IMR-90 (cell line): ENCODE measurements at regions not wholly inside any gene's neighbourhood (a gene's known extent, or its start where the extent isn't known, plus 50 kb on each side); places are given as distances from the start of the nearest gene placed in this dataset.

Experiments
- ATAC-seq: fragments of 200-7000 bp; cut with Tn5 transposase; 2 replicates; pipeline ENCODE4 v1.9.1; 2020; ENCODE audit warnings: low read depth, mild to moderate bottlenecking, moderate library complexity
- BruUV-seq: library from RNA; stranded (reverse); fragments of 400-500 nt; replicated peaks from 2 replicates; lab custom pipeline; 2021; lab: Mats Ljungman, UMichigan
- CTCF ChIA-PET: fragments of 300-600 bp; formaldehyde crosslinking; extraction: SDS; loops from one replicate; lab custom pipeline; 2021; ENCODE audit warnings: antibody characterized with exemption; lab: Yijun Ruan, JAX
- POLR2A ChIA-PET: fragments of 300-600 bp; sonication (Branson Sonifier 250); formaldehyde crosslinking; loops from one replicate; lab custom pipeline; 2022; ENCODE audit warnings: antibody characterized with exemption; ENCODE audit not compliant: unreplicated experiment; lab: Charles Lee
- DNase-seq: peaks from one replicate; pipeline ENCODE4 v3.0.0; 2013
- H2AFZ ChIP-seq: replicated peaks from 2 replicates; pipeline ENCODE3; 2013; ENCODE audit warnings: low read length, mild to moderate bottlenecking; ENCODE audit not compliant: poor library complexity
- H2AK5ac ChIP-seq: 2 replicates; pipeline ENCODE4 v1.6.1; 2013; ENCODE audit warnings: low read depth, low read length, inconsistent platforms
- H2AK9ac ChIP-seq: replicated peaks from 2 replicates; pipeline ENCODE3; 2013; ENCODE audit warnings: mild to moderate bottlenecking, low read depth, low read length, moderate library complexity; ENCODE audit not compliant: poor library complexity
- H2BK120ac ChIP-seq: 2 replicates; pipeline ENCODE4 v1.6.1; 2013; ENCODE audit warnings: low read depth, low read length, inconsistent platforms
- H2BK15ac ChIP-seq: 3 replicates; pipeline ENCODE4 v1.6.1; 2013; ENCODE audit warnings: low read depth, low read length, inconsistent platforms
- H2BK20ac ChIP-seq: 2 replicates; pipeline ENCODE4 v1.6.1; 2013; ENCODE audit warnings: low read depth, mild to moderate bottlenecking, inconsistent platforms, low read length, moderate library complexity
- H2BK5ac ChIP-seq: 2 replicates; pipeline ENCODE4 v1.6.1; 2013; ENCODE audit warnings: mild to moderate bottlenecking, low read depth, low read length, inconsistent platforms; ENCODE audit not compliant: poor library complexity, severe bottlenecking
- H3K14ac ChIP-seq: replicated peaks from 2 replicates; pipeline ENCODE4 v1.6.1; 2013; ENCODE audit warnings: low read depth, low read length, inconsistent platforms
- H3K18ac ChIP-seq: 2 replicates; pipeline ENCODE4 v1.6.1; 2013; ENCODE audit warnings: low read depth, low read length, control low read depth
- H3K23ac ChIP-seq: 2 replicates; pipeline ENCODE4 v1.6.1; 2013; ENCODE audit warnings: low read depth, low read length, inconsistent platforms
- H3K27ac ChIP-seq: 2 replicates; pipeline ENCODE4 v1.5.1; 2013; ENCODE audit warnings: mild to moderate bottlenecking, control low read depth, low read length; ENCODE audit not compliant: insufficient read depth
- H3K27me3 ChIP-seq: 2 replicates; pipeline ENCODE4 v1.6.1; 2013; ENCODE audit warnings: low read length; ENCODE audit not compliant: control insufficient read depth, insufficient read depth
- H3K36me3 ChIP-seq: 2 replicates; pipeline ENCODE4 v1.6.1; 2013; ENCODE audit warnings: low read length, mixed read lengths; ENCODE audit not compliant: control insufficient read depth, insufficient read depth
- H3K4ac ChIP-seq: 2 replicates; pipeline ENCODE4 v1.6.1; 2013; ENCODE audit warnings: low read depth, low read length, inconsistent platforms
- H3K4me1 ChIP-seq: 2 replicates; pipeline ENCODE4 v1.6.1; 2013; ENCODE audit warnings: low read length, mixed read lengths; ENCODE audit not compliant: control insufficient read depth, insufficient read depth
- H3K4me2 ChIP-seq: 2 replicates; pipeline ENCODE4 v1.6.1; 2013; ENCODE audit warnings: low read depth, mild to moderate bottlenecking, control low read depth, low read length, moderate library complexity
- H3K4me3 ChIP-seq: 2 replicates; pipeline ENCODE4 v1.5.1; 2013; ENCODE audit warnings: low read depth, mild to moderate bottlenecking, control low read depth, low read length, moderate library complexity; ENCODE audit not compliant: insufficient read depth
- H3K56ac ChIP-seq: 2 replicates; pipeline ENCODE4 v1.6.1; 2013; ENCODE audit warnings: low read length, inconsistent platforms; ENCODE audit not compliant: insufficient read depth; ENCODE audit errors: extremely low read depth
- H3K79me1 ChIP-seq, 2 experiments: 2 replicates each; pipeline ENCODE4 v1.6.1; 2013; ENCODE audit warnings: low read length in 2 of 2, inconsistent platforms in 1 of 2, low read depth in 1 of 2
- H3K9ac ChIP-seq: 2 replicates; pipeline ENCODE4 v1.6.1; 2013; ENCODE audit warnings: low read depth, low read length, control low read depth
- H3K9me1 ChIP-seq: 2 replicates; pipeline ENCODE4 v1.6.1; 2013; ENCODE audit warnings: low read length, inconsistent platforms; ENCODE audit not compliant: insufficient read depth
- H3K9me3 ChIP-seq: 2 replicates; pipeline ENCODE4 v1.6.1; 2013; ENCODE audit warnings: low read length; ENCODE audit not compliant: control insufficient read depth, insufficient read depth
- H4K20me1 ChIP-seq: 2 replicates; pipeline ENCODE4 v1.6.1; 2013; ENCODE audit warnings: low read length, inconsistent platforms; ENCODE audit not compliant: insufficient read depth
- H4K5ac ChIP-seq: 2 replicates; pipeline ENCODE4 v1.6.1; 2013; ENCODE audit warnings: mild to moderate bottlenecking, low read depth, low read length, control low read depth
- H4K8ac ChIP-seq, 2 experiments: 2 replicates each; pipeline ENCODE4 v1.6.1; 2013; ENCODE audit warnings: low read depth in 2 of 2, low read length in 2 of 2, control low read depth in 1 of 2, inconsistent platforms in 1 of 2
- H4K91ac ChIP-seq: 2 replicates; pipeline ENCODE4 v1.6.1; 2013; ENCODE audit warnings: low read depth, low read length, inconsistent platforms; ENCODE audit not compliant: insufficient read depth
- BHLHE40 ChIP-seq: fragments of 150-350 bp; IDR thresholded peaks from 2 replicates; pipeline ENCODE4 v1.6.1; 2016; ENCODE audit warnings: mild to moderate bottlenecking, low read depth, low read length
- CEBPB ChIP-seq: IDR thresholded peaks from 2 replicates; pipeline ENCODE4 v1.6.1; 2012; ENCODE audit warnings: low read depth, low read length, improper control_type of control experiment
- CHD1 ChIP-seq: IDR thresholded peaks from 2 replicates; pipeline ENCODE4 v1.6.1; 2012; ENCODE audit warnings: low read depth, low read length, improper control_type of control experiment
- MAZ ChIP-seq: IDR thresholded peaks from 2 replicates; pipeline ENCODE4 v1.6.1; 2012; ENCODE audit warnings: low read depth, mild to moderate bottlenecking, low read length, improper control_type of control experiment, moderate library complexity, borderline replicate concordance
- MXI1 ChIP-seq: IDR thresholded peaks from 2 replicates; pipeline ENCODE4 v1.6.1; 2012; ENCODE audit warnings: low read depth, mild to moderate bottlenecking, low read length, moderate library complexity, borderline replicate concordance
- NFE2L2 ChIP-seq: fragments of 150-350 bp; IDR thresholded peaks from 2 replicates; pipeline ENCODE4 v1.6.1; 2016; ENCODE audit warnings: low read depth, mild to moderate bottlenecking, low read length
- RAD21 ChIP-seq: IDR thresholded peaks from 2 replicates; pipeline ENCODE4 v1.6.1; 2012; ENCODE audit warnings: low read length, improper control_type of control experiment
- RCOR1 ChIP-seq: IDR thresholded peaks from 2 replicates; pipeline ENCODE4 v1.6.1; 2012; ENCODE audit warnings: mild to moderate bottlenecking, low read length, improper control_type of control experiment; ENCODE audit not compliant: insufficient replicate concordance
- RFX5 ChIP-seq: IDR thresholded peaks from 2 replicates; pipeline ENCODE4 v1.8.0; 2012; ENCODE audit warnings: low read depth, mild to moderate bottlenecking, low read length, moderate library complexity
- WGBS, 2 experiments: methylation state at CpG; one replicate each; pipeline versions ENCODE4 v1.1.5 to v1.1.7; 2013; ENCODE audit warnings: missing lambda C conversion rate in 2 of 2; ENCODE audit not compliant: insufficient read length in 1 of 2; ENCODE audit errors: extremely low coverage in 2 of 2; 5-methylcytosine and 5-hydroxymethylcytosine counted together
- dilution Hi-C: fragments of 300-500 bp; cut with HindIII; formaldehyde crosslinking; loops from one replicate; pipeline ENCODE4 v1.14.3; 2018; ENCODE audit warnings: low sequenced_read_pairs; ENCODE audit not compliant: unreplicated experiment
- in situ Hi-C: fragments of 300-500 bp; cut with MboI; formaldehyde crosslinking; loops from 3 replicates; pipeline ENCODE4 v1.14.3; 2019; ENCODE audit warnings: low sequenced_read_pairs, inconsistent platforms, mixed read lengths
- intact Hi-C: fragments of 100-400 bp; cut with micrococcal nuclease; formaldehyde crosslinking; loops from 2 replicates; pipeline ENCODE4 v1.10.0; 2022
- TF ChIP-seq, protein P1 (sequence below): fragments of 150-350 bp; IDR thresholded peaks from 2 replicates; pipeline ENCODE4 v1.6.1; 2016; ENCODE audit warnings: low read depth, mild to moderate bottlenecking, low read length, moderate library complexity, borderline replicate concordance
- TF ChIP-seq, protein P2 (sequence below): conservative IDR thresholded peaks from 2 replicates; pipeline ENCODE4 v1.5.1; 2012; ENCODE audit warnings: mild to moderate bottlenecking, low read depth, low read length, improper control_type of control experiment

DNA sequence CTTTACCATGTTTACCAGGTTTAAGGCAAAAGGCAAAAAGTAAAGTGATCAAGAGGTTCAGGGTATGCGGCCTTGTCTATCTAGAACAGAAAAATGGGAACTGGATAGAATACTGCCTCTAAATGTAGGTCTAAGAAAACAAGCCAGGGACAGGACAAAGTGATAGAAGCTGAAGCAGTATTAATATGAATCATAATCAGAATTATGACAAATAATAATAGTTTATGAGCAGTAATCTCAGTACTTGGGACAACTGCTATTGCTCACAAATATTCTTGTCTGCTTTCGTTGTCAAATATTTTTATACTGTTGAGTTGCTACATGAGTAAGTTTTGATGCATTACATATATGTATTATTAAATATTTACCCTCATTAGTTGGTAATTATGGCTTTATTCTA lies 356.9 kb upstream of the RBMS3 start:
- Histone ChIP-seq H3K14ac (no peak overlapping the region), H3K4me3 (no peak overlapping the region), H3K56ac (no peak overlapping the region), H4K91ac (no peak overlapping the region), H4K20me1 (no peaks in the 10 kb centered on the region), H3K4me2 (no peak overlapping the region), H4K5ac (no peak overlapping the region), H3K23ac (no peak overlapping the region), H3K4me1 (no peaks in the 10 kb centered on the region), H3K4ac (no peak overlapping the region), H3K9me1 (0 out of 2 replicates have a peak, but pooled peaks cover 4% of the 10 kb centered on the region), H2BK5ac (no peak overlapping the region), H3K79me1 (no peaks in the 10 kb centered on the region), H2BK120ac (no peak overlapping the region), H2AFZ (no peak overlapping the region), H3K9ac (no peak overlapping the region), H4K8ac (no peak overlapping the region), H2BK15ac (no peak overlapping the region), H3K27ac (no peak overlapping the region), H2BK20ac (no peak overlapping the region), H3K36me3 (no peaks in the 10 kb centered on the region), H3K18ac (no peak overlapping the region), H2AK5ac (no peak overlapping the region), H3K9me3 (no peaks in the 10 kb centered on the region), H3K27me3 (no peaks in the 10 kb centered on the region), H2AK9ac (no peak overlapping the region)
- dilution Hi-C loops (no loop called here), intact Hi-C loops (no loop called here), in situ Hi-C loops (no loop called here)
- CTCF ChIA-PET = no interaction called here
- ATAC-seq (no peak), DNase-seq (no peak)
- WGBS, 2 experiments = no CpG with 5 or more reads among the region's 2 CpGs
- TF ChIP-seq NFE2L2 = no peak
- TF ChIP-seq BHLHE40 = no peak
- no peak for TF ChIP-seq RFX5
- no peak for TF ChIP-seq RAD21
- TF ChIP-seq CHD1 = no peak
- TF ChIP-seq MAZ = no peak
- TF ChIP-seq, protein P1, sequence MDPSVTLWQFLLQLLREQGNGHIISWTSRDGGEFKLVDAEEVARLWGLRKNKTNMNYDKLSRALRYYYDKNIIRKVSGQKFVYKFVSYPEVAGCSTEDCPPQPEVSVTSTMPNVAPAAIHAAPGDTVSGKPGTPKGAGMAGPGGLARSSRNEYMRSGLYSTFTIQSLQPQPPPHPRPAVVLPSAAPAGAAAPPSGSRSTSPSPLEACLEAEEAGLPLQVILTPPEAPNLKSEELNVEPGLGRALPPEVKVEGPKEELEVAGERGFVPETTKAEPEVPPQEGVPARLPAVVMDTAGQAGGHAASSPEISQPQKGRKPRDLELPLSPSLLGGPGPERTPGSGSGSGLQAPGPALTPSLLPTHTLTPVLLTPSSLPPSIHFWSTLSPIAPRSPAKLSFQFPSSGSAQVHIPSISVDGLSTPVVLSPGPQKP = no peak
- TF ChIP-seq RCOR1 = no peak
- TF ChIP-seq CEBPB = no peak
- TF ChIP-seq MXI1 = no peak
- TF ChIP-seq, protein P2, sequence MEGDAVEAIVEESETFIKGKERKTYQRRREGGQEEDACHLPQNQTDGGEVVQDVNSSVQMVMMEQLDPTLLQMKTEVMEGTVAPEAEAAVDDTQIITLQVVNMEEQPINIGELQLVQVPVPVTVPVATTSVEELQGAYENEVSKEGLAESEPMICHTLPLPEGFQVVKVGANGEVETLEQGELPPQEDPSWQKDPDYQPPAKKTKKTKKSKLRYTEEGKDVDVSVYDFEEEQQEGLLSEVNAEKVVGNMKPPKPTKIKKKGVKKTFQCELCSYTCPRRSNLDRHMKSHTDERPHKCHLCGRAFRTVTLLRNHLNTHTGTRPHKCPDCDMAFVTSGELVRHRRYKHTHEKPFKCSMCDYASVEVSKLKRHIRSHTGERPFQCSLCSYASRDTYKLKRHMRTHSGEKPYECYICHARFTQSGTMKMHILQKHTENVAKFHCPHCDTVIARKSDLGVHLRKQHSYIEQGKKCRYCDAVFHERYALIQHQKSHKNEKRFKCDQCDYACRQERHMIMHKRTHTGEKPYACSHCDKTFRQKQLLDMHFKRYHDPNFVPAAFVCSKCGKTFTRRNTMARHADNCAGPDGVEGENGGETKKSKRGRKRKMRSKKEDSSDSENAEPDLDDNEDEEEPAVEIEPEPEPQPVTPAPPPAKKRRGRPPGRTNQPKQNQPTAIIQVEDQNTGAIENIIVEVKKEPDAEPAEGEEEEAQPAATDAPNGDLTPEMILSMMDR = no peak
- no TSS peak for BruUV-seq
- POLR2A ChIA-PET = no interaction called here
